Ecto neural progenitor cell (in vitro differentiated cells): ENCODE measurements at regions not wholly inside any gene's neighbourhood (a gene's known extent, or its start where the extent isn't known, plus 50 kb on each side); places are given as distances from the start of the nearest gene placed in this dataset.
"Not testable (repeated sequence)": the region's sequence is repeated elsewhere in the genome, so short reads cannot be mapped to it uniquely, and the experiment has no call there.

Experiments
- DNase-seq: peaks from one replicate; pipeline ENCODE4 v3.0.0-alpha.2; 2018; ENCODE audit warnings: low spot score

GRCh38 chr19:20388706-20389225 is 176.8 kb downstream of the ZNF737 start:
- no peak for DNase-seq

DNA sequence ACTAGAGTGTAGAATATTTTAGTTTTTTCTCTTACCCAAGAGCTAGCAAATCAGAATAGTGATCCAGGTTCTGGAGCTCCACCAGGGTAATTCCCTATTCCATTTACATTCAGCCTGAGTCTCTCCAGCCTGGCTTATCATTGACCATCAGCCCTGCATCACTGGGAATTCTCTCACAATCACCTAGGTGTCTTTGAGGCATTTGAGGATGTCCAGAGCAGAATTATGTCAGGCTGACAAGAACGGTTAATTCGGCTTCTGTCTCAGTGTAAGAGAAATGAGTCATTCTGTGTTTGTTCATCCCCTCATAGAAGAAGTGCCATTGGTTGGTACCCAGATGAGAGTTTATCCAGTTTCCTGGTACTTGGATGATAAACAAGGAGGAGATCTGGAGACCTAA is 180.5 kb downstream of the ZNF737 start:
- DNase-seq: no peak

- no peak for DNase-seq
Measured at GRCh38 chr19:20371911-20372310, 193.7 kb downstream of the ZNF737 start.

DNA sequence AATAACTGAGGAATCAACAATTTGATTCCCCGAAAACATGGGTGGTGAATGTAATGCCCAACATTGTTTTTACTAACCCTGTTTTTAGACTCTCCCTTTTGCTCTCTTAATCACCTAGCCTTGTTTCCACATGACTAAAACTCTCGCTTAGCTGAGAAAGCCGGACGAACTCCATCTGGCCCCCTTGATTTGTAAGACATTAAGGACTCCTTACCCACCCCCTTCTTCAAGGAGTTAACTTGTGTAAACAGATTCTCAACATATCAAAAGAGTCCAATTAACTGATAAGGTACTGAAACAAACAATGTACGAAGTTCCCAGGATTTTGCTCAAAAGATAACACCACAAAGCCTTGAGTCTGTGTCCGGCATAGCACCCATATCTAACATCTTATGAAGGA is 194.3 kb downstream of the ZNF737 start:
- DNase-seq: not testable (repeated sequence)

DNA sequence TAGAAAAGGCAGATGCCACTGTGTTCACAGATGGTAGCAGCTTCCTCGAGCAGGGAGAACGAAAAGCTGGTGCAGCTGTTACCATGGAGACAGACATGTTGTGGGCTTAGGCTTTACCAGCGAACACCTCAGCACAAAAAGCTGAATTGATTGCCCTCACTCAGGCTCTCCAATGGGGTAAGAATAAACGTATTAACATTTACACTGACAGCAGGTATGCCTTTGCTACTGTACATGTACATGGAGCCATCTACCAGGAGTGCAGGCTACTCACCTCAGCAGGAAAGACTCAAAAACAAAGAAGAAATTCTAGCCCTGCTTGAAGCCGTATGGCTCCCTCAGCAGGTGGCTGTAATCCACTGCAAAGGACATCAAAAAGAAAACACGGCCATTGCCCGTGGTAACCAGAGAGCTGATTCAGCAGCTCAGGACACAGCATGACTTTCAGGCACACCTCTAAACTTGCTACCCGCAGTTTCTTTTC is 197.7 kb downstream of the ZNF737 start:
- peak; percentile 60 for DNase-seq

GRCh38 chr19:20365146-20365545 is 198.1 kb downstream of the ZNF486 start:
- DNase-seq: no peak

- DNase-seq: no peak
Measured at GRCh38 chr19:20359933-20360720, 193.1 kb downstream of the ZNF486 start.

- not testable (repeated sequence) for DNase-seq
Measured at GRCh38 chr19:20358841-20359465, 191.9 kb downstream of the ZNF486 start.

GRCh38 chr19:20357921-20358320 is 190.9 kb downstream of the ZNF486 start:
- no peak for DNase-seq

- no peak for DNase-seq
Measured at GRCh38 chr19:20351244-20351643, 184.2 kb downstream of the ZNF486 start.

DNA sequence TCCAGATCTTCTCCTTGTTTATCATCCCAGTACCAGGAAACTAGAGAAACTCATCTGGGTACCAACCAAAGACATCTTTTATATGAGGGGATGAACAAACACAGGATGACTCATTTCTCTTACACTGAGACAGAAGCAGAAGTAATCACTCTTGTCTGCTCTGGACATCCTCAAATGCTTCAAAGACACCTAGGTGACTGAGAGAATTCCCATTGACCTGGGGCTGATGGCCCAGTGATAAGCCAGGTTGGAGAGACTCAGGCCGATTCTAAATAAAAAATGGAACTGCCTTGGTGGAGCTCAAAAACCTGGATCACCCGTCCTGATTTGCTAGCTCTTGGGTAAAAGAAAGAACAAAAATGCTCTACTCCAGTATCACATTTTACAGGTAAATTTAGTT is 182.2 kb downstream of the ZNF486 start:
- no peak for DNase-seq

DNA sequence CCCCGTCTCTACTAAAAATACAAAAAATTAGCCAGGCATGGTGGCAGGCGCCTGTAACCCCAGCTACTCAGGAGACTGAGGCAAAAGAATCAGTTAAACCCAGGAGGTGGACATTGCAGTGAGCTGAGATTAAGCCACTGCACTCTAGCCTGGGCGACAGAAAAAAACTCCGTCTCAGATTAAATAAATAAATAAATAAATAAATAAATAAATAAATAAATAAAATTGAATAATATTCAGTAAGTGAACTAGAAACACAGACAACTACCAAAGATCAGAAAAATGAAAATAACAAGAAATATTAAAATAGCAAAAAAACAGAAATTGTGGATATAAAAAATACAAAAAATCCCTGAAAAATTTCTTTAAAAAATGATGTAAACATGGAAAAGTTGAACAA is 172.4 kb downstream of the ZNF486 start:
- no peak for DNase-seq

DNA sequence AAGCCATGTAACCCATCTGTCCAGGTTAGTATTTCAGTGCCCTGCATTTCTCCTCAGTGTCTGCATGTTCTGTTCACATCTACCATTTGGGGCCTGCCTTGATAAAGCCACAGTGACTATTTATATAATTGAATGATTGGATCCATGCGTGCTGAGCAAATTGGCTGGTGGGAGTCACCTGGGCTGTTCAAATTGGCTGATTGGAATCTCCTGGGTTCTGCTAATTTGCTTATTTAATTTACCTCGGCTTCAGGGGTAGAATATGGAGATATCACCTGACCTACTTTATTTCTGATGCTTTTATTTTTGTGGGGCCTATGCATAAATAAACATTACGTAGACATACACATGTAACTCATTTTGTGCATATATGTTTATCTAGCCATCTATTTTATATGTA is 167.7 kb downstream of the ZNF486 start:
- no peak for DNase-seq

DNA sequence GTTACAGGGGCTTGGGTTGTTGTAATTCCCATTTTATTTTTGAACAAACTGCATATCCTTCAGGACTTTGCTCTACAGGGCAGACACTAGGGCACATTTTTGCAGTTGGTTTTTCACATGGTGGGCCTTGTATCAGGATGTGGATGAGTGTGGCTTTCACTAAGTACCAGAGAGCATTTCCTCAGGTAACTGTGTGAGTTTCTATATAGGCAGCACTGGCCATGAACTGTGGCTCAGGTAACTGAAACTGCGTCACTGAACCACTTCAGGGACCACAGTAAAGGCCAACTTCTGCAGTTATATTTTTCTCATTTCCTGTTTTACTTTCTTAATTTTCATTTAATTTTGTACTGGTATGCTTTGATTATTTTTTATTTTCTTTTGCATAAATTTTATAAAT is 166.5 kb downstream of the ZNF486 start:
- DNase-seq: no peak

DNA sequence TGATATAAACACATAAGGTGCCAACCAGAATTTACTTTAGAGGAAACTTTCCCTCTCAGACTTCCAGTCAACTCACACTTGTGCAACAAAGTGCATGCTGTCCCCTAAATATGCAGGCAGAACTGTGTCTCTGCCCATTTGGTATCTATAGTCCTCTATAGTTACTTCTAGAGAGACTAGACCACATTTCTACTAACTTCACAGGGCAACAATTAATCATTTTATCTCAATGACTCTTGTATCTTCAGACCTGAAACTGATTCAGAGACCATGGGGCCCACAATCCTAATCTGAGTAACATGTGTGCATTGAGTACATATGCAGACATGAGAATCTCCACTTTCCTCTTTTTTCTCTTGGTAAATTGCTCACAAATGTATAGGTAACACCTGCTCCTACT is 158.1 kb downstream of the ZNF486 start:
- DNase-seq: no peak

DNA sequence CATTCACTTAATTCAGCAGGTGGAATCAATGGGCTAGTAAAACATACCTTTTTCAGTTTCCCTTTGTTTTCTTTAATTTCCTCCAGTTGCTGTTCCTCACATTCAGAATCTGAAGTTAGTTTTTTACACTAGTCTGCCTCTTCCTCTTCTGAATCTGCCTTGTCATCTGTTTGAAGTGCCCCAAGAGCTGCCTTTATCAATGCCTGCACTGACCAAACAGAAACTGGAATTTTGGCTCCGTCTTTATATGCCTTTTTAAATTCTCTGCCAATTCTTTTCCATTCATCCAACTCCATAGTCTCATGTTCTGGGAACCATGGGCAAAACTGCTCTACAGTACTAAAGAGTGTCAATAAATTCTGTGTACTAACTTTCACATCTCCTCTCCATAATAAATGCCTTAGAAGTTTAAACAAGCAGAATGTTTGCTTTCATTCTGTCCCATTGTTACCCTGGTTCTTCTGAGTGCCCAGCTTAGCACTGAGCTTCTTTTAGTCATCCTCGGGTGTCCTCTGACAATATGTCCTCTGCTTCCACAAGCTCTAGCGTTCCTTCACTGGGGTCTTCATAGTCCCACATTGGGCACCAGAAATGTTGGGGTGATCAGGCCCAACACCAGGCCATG is 154.2 kb downstream of the ZNF486 start:
- no peak for DNase-seq

GRCh38 chr19:20320191-20320590 is 153.2 kb downstream of the ZNF486 start:
- DNase-seq: no peak

DNA sequence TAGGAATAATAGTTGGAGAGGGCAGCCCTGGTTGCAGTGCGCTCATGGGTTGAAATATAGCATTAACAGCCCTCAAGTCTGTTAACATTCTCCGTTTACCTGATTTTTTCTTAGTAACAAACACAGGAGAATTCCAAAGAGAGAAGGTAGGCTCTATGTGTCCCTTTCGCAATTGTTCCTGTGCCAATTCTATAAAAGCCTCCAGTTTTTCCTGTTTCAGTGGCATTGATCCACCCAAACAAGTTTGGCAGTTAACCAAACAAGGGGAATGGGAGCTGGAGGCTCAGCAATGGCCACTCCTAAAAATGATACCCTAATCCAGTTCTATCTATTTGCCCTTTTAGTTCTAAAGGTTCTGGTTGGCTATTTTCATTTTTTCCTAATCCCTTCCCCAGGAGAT is 151.6 kb downstream of the ZNF486 start:
- no peak for DNase-seq

DNA sequence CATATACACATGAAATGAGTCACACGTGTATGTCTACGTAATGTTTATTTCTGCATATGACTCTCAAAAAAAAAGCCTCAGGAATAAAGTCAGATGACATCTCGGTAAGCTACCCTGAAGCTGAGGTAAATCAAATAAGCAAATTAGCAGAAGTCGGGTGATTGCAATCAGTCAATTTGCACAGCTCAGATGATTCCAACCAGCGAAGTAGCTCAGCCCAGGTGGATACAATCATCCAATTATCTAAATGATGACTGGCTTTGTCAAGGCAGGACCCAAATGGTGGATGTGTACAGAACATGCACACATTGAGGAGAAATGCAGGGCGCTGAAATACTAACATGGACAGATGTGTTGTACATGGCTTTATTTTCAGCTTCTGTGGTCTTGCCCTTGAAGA is 148.5 kb downstream of the ZNF486 start:
- no peak for DNase-seq

GRCh38 chr19:20313894-20314293 is 146.9 kb downstream of the ZNF486 start:
- no peak for DNase-seq

DNA sequence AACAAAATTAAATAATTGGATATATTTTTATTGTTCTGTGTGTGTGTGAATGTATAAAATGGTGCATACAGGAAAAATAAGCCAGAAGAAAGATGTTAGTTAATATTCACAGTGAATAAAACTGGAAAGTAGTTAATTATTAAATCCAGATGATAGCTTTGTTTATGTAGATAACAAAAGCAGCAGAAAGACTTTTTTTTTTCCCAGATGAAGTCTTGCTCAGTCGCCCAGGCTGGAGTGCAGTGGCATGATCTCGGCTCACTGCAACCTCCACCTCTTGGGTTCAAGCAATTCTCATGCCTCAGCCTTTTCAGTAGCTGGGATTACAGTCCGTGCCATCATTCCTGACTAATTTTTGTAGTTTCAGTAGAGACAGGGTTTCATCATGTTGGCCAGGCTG is 140.1 kb downstream of the ZNF486 start:
- no peak for DNase-seq

DNA sequence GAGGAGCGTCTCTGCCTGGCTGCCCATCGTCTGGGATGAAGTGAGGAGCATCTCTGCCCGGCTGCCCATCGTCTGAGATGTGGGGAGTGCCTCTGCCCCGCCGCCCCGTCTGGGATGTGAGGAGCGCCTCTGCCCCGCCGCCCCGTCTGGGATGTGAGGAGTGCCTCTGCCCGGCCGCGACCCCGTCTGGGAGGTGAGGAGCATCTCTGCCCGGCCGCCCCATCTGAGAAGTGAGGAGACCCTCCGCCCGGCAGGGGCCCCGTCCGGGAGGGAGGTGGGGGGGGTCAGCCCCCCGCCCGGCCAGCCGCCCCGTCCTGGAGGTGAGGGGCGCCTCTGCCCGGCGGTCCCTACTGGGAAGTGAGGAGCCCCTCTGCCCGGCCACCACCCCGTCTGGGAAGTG is 129.3 kb downstream of the ZNF486 start:
- not testable (repeated sequence) for DNase-seq

GRCh38 chr19:20294181-20294580 is 127.2 kb downstream of the ZNF486 start:
- DNase-seq: no peak
